ENCODE measurements at regions not wholly inside any gene's neighbourhood (a gene's known extent, or its start where the extent isn't known, plus 50 kb on each side); places are given as distances from the start of the nearest gene placed in this dataset.

DNA sequence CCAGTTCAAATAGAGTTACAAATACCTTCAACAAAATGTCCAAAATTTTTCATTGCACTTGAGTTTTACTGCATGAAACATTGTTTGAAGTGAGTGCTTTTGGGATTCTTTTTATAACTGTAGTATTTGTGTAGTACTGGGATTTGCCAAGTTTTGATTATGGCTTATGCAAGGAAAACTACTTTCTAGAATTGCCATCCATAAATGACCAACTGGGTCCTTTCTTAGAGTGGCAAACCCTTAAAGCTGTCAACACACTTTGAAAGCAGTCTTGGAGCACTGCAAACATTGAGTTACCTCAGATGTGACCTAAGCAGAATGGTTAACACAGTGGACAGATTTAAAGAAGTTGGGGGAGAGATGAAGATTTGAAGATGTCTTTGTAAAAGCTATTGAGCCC lies 379.6 kb upstream of the ZNF608 start:
- ChIA-PET POLR2A (no interaction called here), CTCF (no interaction called here)
- no peak overlapping the region for H3K4me3 ChIP-seq (ENCODE audit: low read depth, low read length)
- DNase-seq (ENCODE audit: low read depth, low spot score) = no peak
- TF ChIP-seq, protein P1, sequence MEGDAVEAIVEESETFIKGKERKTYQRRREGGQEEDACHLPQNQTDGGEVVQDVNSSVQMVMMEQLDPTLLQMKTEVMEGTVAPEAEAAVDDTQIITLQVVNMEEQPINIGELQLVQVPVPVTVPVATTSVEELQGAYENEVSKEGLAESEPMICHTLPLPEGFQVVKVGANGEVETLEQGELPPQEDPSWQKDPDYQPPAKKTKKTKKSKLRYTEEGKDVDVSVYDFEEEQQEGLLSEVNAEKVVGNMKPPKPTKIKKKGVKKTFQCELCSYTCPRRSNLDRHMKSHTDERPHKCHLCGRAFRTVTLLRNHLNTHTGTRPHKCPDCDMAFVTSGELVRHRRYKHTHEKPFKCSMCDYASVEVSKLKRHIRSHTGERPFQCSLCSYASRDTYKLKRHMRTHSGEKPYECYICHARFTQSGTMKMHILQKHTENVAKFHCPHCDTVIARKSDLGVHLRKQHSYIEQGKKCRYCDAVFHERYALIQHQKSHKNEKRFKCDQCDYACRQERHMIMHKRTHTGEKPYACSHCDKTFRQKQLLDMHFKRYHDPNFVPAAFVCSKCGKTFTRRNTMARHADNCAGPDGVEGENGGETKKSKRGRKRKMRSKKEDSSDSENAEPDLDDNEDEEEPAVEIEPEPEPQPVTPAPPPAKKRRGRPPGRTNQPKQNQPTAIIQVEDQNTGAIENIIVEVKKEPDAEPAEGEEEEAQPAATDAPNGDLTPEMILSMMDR (IDR thresholded peaks at IDR 0.05; ENCODE audit: insufficient read depth, low read length, missing control alignments) = no peak

DNA sequence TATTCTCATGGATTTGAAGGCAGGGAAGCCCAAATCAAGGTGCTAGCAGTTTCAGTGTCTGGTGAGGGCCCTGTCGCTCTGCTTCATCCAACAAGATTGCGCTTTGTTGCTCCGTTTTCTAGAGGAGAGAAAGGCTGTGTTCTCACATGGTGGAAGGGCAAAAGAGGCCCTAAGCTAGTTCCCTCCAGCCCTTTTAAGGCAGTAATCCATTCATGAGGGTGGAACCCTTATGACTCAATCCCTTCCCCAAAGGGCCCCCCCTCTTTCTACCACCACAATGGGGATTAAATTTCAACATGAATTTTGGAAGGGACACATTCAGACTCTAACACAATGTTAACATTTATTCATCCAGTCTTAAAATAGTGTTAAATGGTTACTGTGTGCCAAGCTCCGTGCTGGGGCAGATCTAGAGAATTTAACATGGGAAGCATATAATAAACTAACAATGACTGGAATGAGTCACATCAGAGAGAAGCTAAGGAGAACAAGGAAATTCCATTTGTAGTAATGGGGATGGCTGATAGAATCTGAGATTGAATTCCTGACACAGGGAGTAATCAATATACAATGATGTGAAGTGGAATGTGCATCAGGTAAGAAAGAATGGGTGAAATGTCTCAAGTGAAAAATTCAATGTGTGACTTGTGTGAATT lies 382.8 kb upstream of the ZNF608 start:
- DNase-seq (ENCODE audit: low read depth, low spot score) = no peak
- CTCF ChIA-PET = no interaction called here
- H3K4me3 ChIP-seq (ENCODE audit: low read depth, low read length) = no peak overlapping the region
- TF ChIP-seq, protein P1 (IDR thresholded peaks at IDR 0.05; ENCODE audit: insufficient read depth, low read length, missing control alignments) = no peak
- POLR2A ChIA-PET = no interaction called here

DNA sequence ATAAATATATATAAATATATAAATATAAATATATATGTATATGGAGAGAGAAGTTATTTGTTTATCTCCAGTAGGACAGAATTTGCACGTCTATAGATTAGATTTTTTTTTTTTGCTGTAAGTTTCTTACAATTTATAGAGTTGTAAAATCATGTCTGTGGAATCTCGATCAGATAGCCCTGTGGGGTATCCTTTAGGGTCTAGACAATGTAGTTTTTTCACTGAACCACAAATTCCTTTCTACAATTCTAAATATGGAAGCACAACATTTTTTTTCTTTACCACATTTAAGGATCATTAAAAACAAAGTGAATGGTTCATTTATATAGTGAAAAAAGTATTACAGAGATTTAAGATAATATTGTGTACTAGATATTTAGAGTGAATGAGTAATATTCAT lies 384.2 kb upstream of the ZNF608 start:
- ChIA-PET CTCF (no interaction called here), POLR2A (no interaction called here)
- no peak for DNase-seq (ENCODE audit: low read depth, low spot score)
- TF ChIP-seq, protein P1 (IDR thresholded peaks at IDR 0.05; ENCODE audit: insufficient read depth, low read length, missing control alignments) = no peak
- H3K4me3 ChIP-seq (ENCODE audit: low read depth, low read length) = no peak overlapping the region

DNA sequence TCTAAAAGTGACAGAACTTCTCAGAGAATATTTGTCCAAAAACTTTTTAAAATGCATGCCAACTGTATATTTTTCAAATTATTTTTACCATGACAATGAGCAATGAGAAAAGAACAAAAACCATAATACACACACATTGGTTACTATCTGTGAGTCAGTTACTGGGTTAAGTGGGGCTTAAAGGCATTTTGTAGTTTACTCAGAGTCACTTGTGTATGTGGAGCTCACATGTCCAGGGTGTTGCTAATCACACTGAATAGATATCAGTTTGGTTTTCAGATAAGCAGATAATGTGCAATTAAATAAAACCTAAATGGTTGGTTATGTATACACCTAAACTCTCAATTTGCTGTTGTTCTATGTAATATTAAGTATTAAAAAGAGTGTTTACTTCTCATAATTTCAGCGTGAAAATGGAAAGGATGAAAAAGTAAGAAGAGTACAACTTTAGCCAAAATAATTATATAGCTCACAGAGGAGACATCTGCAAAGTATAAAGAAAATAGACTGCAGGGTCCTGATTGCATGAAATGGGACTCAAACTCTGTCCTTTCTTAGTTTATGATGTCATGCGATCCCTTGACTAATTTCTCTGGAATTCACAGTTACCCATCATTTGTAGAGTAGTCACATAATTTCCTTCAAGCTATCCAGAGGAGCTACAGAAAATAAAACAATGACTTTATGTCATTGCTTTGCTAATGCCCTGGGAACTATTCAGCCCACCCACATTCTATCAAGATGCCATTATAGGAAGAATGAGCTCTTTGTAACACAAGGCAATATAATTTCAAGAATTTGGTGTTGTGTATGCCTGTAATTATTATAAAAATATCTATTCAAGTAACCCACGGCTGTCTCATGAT lies 388.0 kb upstream of the ZNF608 start:
- ChIA-PET CTCF (no interaction called here), POLR2A (interaction anchor here (0.7 kb wide), 1 partner anchor 274 kb away, joined by 3 read pairs; no protein-coding TSS in a partner anchor)
- peak; percentile 67 for DNase-seq (ENCODE audit: low read depth, low spot score)
- TF ChIP-seq, protein P1 (IDR thresholded peaks at IDR 0.05; ENCODE audit: insufficient read depth, low read length, missing control alignments) = no peak
- no peak overlapping the region for H3K4me3 ChIP-seq (ENCODE audit: low read depth, low read length)

DNA sequence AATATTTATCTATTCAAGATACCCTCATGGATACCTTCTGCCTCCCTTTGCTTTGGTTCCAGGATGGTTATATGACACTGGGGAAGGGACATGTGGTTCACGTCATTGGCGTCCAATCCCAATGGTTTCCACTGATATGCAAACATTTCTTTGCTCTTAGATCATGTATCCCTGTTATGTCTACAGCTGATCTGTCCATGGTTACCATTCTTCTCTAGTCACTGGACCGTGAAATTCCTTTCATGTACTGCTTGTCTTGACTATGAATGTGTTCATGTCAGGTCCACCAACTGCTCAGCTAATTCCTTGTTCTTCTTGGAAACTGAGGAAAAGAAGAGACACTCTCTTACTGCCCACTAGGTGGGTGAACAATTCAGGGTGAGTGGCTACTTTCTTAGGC lies 391.1 kb upstream of the ZNF608 start:
- no peak overlapping the region for H3K4me3 ChIP-seq (ENCODE audit: low read depth, low read length)
- no peak for DNase-seq (ENCODE audit: low read depth, low spot score)
- TF ChIP-seq, protein P1 (IDR thresholded peaks at IDR 0.05; ENCODE audit: insufficient read depth, low read length, missing control alignments) = no peak
- POLR2A ChIA-PET = no interaction called here
- CTCF ChIA-PET = no interaction called here

DNA sequence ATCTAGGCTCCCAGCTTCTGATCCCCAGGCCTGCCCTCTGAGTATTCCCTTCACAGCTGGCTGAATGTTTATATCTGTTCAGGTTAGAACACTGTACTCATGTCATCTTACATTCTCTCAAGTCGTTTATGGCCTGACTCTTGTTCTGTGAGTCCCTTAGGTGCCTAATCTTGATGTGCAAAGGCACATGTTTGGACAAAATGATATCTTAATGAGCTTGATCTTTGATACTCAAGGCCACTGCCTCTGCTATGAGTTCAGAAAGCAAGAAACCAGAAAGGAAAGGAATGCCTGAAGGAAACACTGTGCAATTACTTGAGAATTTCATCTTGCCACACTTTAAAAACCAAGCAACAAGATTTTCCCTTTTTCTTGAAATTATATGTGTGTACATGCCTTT lies 391.8 kb upstream of the ZNF608 start:
- TF ChIP-seq, protein P1 (IDR thresholded peaks at IDR 0.05; ENCODE audit: insufficient read depth, low read length, missing control alignments) = no peak
- POLR2A ChIA-PET = no interaction called here

More for the DNA sequence above, 391.8 kb upstream of the ZNF608 start:
- no peak for DNase-seq (ENCODE audit: low read depth, low spot score)
- CTCF ChIA-PET = no interaction called here
- no peak overlapping the region for H3K4me3 ChIP-seq (ENCODE audit: low read depth, low read length)
